ENCODE measurements at regions not wholly inside any gene's neighbourhood (a gene's known extent, or its start where the extent isn't known, plus 50 kb on each side); places are given as distances from the start of the nearest gene placed in this dataset.

- Histone ChIP-seq H3K4me1 (no peaks in the 10 kb centered on the region), H3K36me3 (no peaks in the 10 kb centered on the region), H3K4me3 (no peak overlapping the region), H3K9me3 (no peaks in the 10 kb centered on the region), H3K27ac (no peak overlapping the region), H3K27me3 (no peaks in the 10 kb centered on the region)
- WGBS, 2 donors: 46 to 57% methylated on average over 8 of the region's 8 CpGs
- ATAC-seq (ENCODE audit: low FRiP score in 2 of 2) (peak; percentile 15 to 41), DNase-seq (no peak)
- TF ChIP-seq POLR2AphosphoS5 (IDR thresholded peaks at IDR 0.05) (no peak), POLR2A (IDR thresholded peaks at IDR 0.05) (no peak), CTCF (IDR thresholded peaks at IDR 0.05) (no peak), EP300 (IDR thresholded peaks at IDR 0.05) (no peak)
These were observed 53.2 kb upstream of the CUL3 start for GRCh38 chr2:224638301-224638823.
